CD14-positive monocyte (primary cell): ENCODE measurements at regions not wholly inside any gene's neighbourhood (a gene's known extent, or its start where the extent isn't known, plus 50 kb on each side); places are given as distances from the start of the nearest gene placed in this dataset.

ENCODE experiments used
- DNase-seq, 3 donors: peaks; one replicate each; pipeline ENCODE4 v3.0.0-alpha.2; 2011 to 2022
- H2AFZ ChIP-seq: 2 replicates; pipeline ENCODE4 v1.6.0; 2012; ENCODE audit warnings: mild to moderate bottlenecking, low read depth, low read length, inconsistent platforms; ENCODE audit not compliant: insufficient read depth, poor library complexity, severe bottlenecking
- H3K27ac ChIP-seq, 2 donors: 1 replicate in 1 of 2; 2 replicates in 1 of 2; pipeline ENCODE4 v1.5.1; 2012 to 2013; ENCODE audit warnings: low read length in 2 of 2, control low read depth in 1 of 2, inconsistent platforms in 1 of 2, low read depth in 1 of 2, mild to moderate bottlenecking in 1 of 2
- H3K27me3 ChIP-seq, 2 donors: one replicate each; pipeline versions ENCODE4 v1.6.0 to v1.6.1; 2011 to 2013; ENCODE audit warnings: low read length in 2 of 2; ENCODE audit not compliant: control insufficient read depth in 2 of 2, insufficient read depth in 2 of 2
- H3K36me3 ChIP-seq, 2 donors: replicated peaks in 1 of 2; 1 replicate in 1 of 2; 2 replicates in 1 of 2; pipeline versions ENCODE4 v1.5.1 to v1.6.1; 2012 to 2013; ENCODE audit warnings: low read length in 2 of 2, control low read depth in 1 of 2, inconsistent platforms in 1 of 2, mild to moderate bottlenecking in 1 of 2; ENCODE audit not compliant: insufficient read depth in 2 of 2, control insufficient read depth in 1 of 2
- H3K4me1 ChIP-seq, 2 donors: 1 replicate in 1 of 2; 2 replicates in 1 of 2; pipeline versions ENCODE4 v1.5.1 to v1.6.1; 2012 to 2013; ENCODE audit warnings: low read length in 2 of 2, control low read depth in 1 of 2, inconsistent platforms in 1 of 2, mild to moderate bottlenecking in 1 of 2, moderate library complexity in 1 of 2; ENCODE audit not compliant: insufficient read depth in 2 of 2, control insufficient read depth in 1 of 2
- H3K4me2 ChIP-seq: replicated peaks from 2 replicates; pipeline ENCODE3; 2012; ENCODE audit warnings: low read length, moderate library complexity, mild to moderate bottlenecking; ENCODE audit not compliant: poor library complexity, severe bottlenecking; ENCODE audit errors: extremely low read depth
- H3K4me3 ChIP-seq, 3 experiments: fragments of 200-600 bp in 1 of 3; sonication (generic) in 1 of 3; replicated peaks in 1 of 3; 1 replicate in 2 of 3; 2 replicates in 1 of 3; pipeline ENCODE4 v1.5.1; 2011 to 2013; ENCODE audit warnings: low read length in 3 of 3, mild to moderate bottlenecking in 3 of 3, control low read depth in 2 of 3, low read depth in 2 of 3, inconsistent platforms in 1 of 3, moderate library complexity in 1 of 3
- H3K79me2 ChIP-seq: 2 replicates; pipeline ENCODE4 v1.6.0; 2012; ENCODE audit warnings: mild to moderate bottlenecking, control low read depth, inconsistent platforms, low read length, moderate library complexity; ENCODE audit not compliant: insufficient read depth
- H3K9ac ChIP-seq: 2 replicates; pipeline ENCODE4 v1.6.0; 2017; ENCODE audit warnings: low read length, mild to moderate bottlenecking; ENCODE audit not compliant: insufficient read depth, poor library complexity, severe bottlenecking
- H3K9me3 ChIP-seq, 2 donors: replicated peaks in 1 of 2; 1 replicate in 1 of 2; 2 replicates in 1 of 2; pipeline versions ENCODE4 v1.5.1 to v1.6.1; 2012 to 2013; ENCODE audit warnings: low read length in 2 of 2, control low read depth in 1 of 2; ENCODE audit not compliant: control insufficient read depth in 1 of 2, insufficient read depth in 1 of 2
- H4K20me1 ChIP-seq: 2 replicates; pipeline ENCODE4 v1.6.0; 2012; ENCODE audit warnings: mild to moderate bottlenecking, low read length, control low read depth, moderate library complexity; ENCODE audit not compliant: insufficient read depth
- H3K27ac Mint-ChIP-seq, 7 donors: one replicate each; pipeline ENCODE4 v1.8.0; 2020; ENCODE audit warnings: mild to moderate bottlenecking in 7 of 7, mixed read lengths in 7 of 7, moderate library complexity in 6 of 7, inconsistent platforms in 2 of 7
- H3K27me3 Mint-ChIP-seq, 3 donors: one replicate each; pipeline ENCODE4 v1.8.0; 2021 to 2022; ENCODE audit warnings: low read depth in 3 of 3, mild to moderate bottlenecking in 3 of 3, mixed read lengths in 3 of 3, moderate library complexity in 3 of 3, inconsistent platforms in 1 of 3
- H3K36me3 Mint-ChIP-seq, 2 donors: one replicate each; pipeline ENCODE4 v1.8.0; 2020; ENCODE audit warnings: mixed read lengths in 2 of 2, inconsistent platforms in 1 of 2, mild to moderate bottlenecking in 1 of 2
- H3K4me1 Mint-ChIP-seq: one replicate; pipeline ENCODE4 v1.8.0; 2020; ENCODE audit warnings: mild to moderate bottlenecking, mixed read lengths
- H3K4me3 Mint-ChIP-seq, 2 donors: one replicate each; pipeline ENCODE4 v1.8.0; 2020; ENCODE audit warnings: mild to moderate bottlenecking in 2 of 2, mixed read lengths in 2 of 2, moderate library complexity in 1 of 2
- H3K9me3 Mint-ChIP-seq, 7 donors: one replicate each; pipeline ENCODE4 v1.8.0; 2020 to 2022; ENCODE audit warnings: mixed read lengths in 7 of 7, mild to moderate bottlenecking in 6 of 7, moderate library complexity in 6 of 7, inconsistent platforms in 2 of 7
- CTCF ChIP-seq: fragments of 200-600 bp; IDR thresholded peaks from one replicate; pipeline ENCODE4 v1.8.0; 2022; ENCODE audit warnings: antibody characterized with exemption, mild to moderate bottlenecking
- whole genome bisulfite sequencing: methylation state at CpG from one replicate; pipeline ENCODE4 v1.1.5; 2013; ENCODE audit warnings: missing lambda C conversion rate; ENCODE audit not compliant: insufficient coverage; 5-methylcytosine and 5-hydroxymethylcytosine counted together
- intact Hi-C, 2 donors: fragments of 100-400 bp; cut with micrococcal nuclease; formaldehyde crosslinking; loops; one replicate each; pipeline versions ENCODE4 v1.15.0 to v1.15.1; 2023

DNA sequence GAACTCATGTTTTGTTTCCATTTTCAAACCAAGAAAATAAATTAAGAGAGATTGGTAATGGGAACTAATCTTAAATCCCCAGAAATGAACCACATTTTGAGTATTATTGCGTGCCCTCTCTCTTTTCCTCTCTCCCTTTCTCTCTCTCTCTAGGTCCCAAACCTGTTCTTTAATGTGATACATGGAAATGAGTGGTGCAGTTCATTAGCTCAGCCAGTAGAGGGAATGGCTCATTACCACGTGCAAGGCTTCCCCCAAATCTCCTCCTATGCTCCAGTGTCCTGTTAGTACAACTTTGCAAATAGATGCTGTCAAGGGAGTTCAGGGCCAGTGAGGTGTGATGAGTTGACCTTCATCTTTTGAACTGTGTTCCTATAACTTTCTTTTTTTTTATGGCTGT, 178.4 kb downstream of the FGF9 start:
- Histone ChIP-seq H2AFZ (no peak overlapping the region), H3K9ac (no peak overlapping the region), H3K4me3 (no peak overlapping the region), H3K79me2 (no peaks in the 10 kb centered on the region), H3K27me3 (no peaks in the 10 kb centered on the region), H3K9me3 (no peaks in the 10 kb centered on the region), H3K4me1 (no peaks in the 10 kb centered on the region), H3K4me2 (no peak overlapping the region), H3K36me3 (no peaks in the 10 kb centered on the region), H3K27ac (no peak overlapping the region), H4K20me1 (no peaks in the 10 kb centered on the region)
- Mint-ChIP-seq H3K27me3 (peaks cover 0 to 3% (median 2%) of the 10 kb centered on the region in 3 donors), H3K4me1 (no peaks in the 10 kb centered on the region), H3K27ac (no peak overlapping the region), H3K9me3 (peaks cover 0 to 4% (median 0%) of the 10 kb centered on the region in 7 donors), H3K4me3 (no peak overlapping the region), H3K36me3 (no peaks in the 10 kb centered on the region)
- WGBS = no CpG with 5 or more reads among the region's 2 CpGs
- peak; percentile 34 for TF ChIP-seq CTCF
- no peak for DNase-seq
- intact Hi-C loops = no loop called here

GRCh38 chr13:21850013-21851006, 179.4 kb downstream of the FGF9 start:
- Histone ChIP-seq H3K4me3 (no peak overlapping the region), H3K27ac (no peak overlapping the region), H3K4me1 (no peaks in the 10 kb centered on the region), H3K4me2 (no peak overlapping the region), H3K79me2 (no peaks in the 10 kb centered on the region), H4K20me1 (no peaks in the 10 kb centered on the region), H2AFZ (no peak overlapping the region), H3K9ac (no peak overlapping the region), H3K27me3 (no peaks in the 10 kb centered on the region), H3K9me3 (no peaks in the 10 kb centered on the region), H3K36me3 (no peaks in the 10 kb centered on the region)
- intact Hi-C loops = no loop called here
- Mint-ChIP-seq H3K4me1 (no peaks in the 10 kb centered on the region), H3K36me3 (no peaks in the 10 kb centered on the region), H3K4me3 (no peak overlapping the region), H3K9me3 (peaks cover 0 to 4% (median 0%) of the 10 kb centered on the region in 7 donors), H3K27ac (no peak overlapping the region), H3K27me3 (peaks cover 0 to 3% (median 2%) of the 10 kb centered on the region in 3 donors)
- WGBS = 53% methylated on average over 3 of the region's 11 CpGs
- no peak for TF ChIP-seq CTCF
- no peak for DNase-seq
